Astrocyte (in vitro differentiated cells and primary cell): ENCODE measurements at regions not wholly inside any gene's neighbourhood (a gene's known extent, or its start where the extent isn't known, plus 50 kb on each side); places are given as distances from the start of the nearest gene placed in this dataset.

Source experiments
- EZH2 ChIP-seq: IDR thresholded peaks from 2 replicates; pipeline ENCODE4 v1.6.1; 2012; ENCODE audit warnings: mild to moderate bottlenecking, low read length, inconsistent platforms; ENCODE audit not compliant: insufficient read depth
- TF ChIP-seq, protein P1 (sequence below): IDR thresholded peaks from 2 replicates; pipeline ENCODE4 v1.5.1; 2011; ENCODE audit warnings: low read depth, mild to moderate bottlenecking, inconsistent platforms, low read length, moderate library complexity; ENCODE audit not compliant: insufficient read depth

DNA sequence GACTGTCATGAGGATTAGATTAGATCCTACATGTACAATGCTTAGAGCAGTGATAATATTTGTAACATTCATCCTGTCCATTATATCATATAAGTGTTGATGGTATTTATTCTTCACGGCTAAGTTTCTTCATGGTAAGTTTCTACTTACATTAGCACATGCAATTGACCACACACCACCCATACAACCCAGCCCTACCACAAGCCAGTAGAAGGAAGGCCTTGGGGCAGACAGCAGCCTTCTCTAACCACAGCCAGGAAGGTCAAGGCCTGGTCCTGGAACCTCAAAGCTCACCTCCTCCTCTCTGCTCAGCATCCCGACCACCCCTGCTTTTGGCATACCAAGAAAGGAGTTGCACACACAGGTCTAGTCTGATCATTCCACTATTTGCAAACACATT lies 245.2 kb upstream of the SDK2 start:
- TF ChIP-seq, protein P1, sequence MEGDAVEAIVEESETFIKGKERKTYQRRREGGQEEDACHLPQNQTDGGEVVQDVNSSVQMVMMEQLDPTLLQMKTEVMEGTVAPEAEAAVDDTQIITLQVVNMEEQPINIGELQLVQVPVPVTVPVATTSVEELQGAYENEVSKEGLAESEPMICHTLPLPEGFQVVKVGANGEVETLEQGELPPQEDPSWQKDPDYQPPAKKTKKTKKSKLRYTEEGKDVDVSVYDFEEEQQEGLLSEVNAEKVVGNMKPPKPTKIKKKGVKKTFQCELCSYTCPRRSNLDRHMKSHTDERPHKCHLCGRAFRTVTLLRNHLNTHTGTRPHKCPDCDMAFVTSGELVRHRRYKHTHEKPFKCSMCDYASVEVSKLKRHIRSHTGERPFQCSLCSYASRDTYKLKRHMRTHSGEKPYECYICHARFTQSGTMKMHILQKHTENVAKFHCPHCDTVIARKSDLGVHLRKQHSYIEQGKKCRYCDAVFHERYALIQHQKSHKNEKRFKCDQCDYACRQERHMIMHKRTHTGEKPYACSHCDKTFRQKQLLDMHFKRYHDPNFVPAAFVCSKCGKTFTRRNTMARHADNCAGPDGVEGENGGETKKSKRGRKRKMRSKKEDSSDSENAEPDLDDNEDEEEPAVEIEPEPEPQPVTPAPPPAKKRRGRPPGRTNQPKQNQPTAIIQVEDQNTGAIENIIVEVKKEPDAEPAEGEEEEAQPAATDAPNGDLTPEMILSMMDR: no peak
- no peak for TF ChIP-seq EZH2
